DMS114 treated with DMSO at 0.1 percent for 48 hours (cell line): ENCODE measurements at regions not wholly inside any gene's neighbourhood (a gene's known extent, or its start where the extent isn't known, plus 50 kb on each side); places are given as distances from the start of the nearest gene placed in this dataset.
"Not testable (repeated sequence)": the region's sequence is repeated elsewhere in the genome, so short reads cannot be mapped to it uniquely, and the experiment has no call there.

ENCODE experiments used
- DNase-seq: peaks from one replicate; lab custom pipeline; 2025; ENCODE audit not compliant: unreplicated experiment; lab: John Stamatoyannopoulos, UW

DNA sequence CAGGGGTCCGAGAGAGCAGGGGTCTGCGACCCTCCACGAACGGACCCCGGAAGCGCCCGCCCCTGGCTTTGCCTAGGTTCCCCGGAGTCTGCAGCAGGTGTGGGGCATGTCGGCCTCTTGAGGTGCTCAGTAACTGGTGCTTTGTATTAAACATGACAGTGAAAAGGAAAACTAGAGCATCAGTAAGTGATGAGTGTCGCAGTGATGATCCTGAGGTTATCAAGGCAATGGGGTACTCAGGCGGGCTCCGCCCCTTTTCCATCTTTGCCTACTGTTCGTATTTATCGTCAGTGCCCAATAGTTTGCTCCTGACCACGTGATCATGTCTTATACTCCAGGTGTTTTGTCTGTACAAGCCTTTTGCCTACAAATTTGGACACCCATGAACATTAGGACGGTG lies 262.4 kb downstream of the ZNF37A start:
- not testable (repeated sequence) for DNase-seq

DNA sequence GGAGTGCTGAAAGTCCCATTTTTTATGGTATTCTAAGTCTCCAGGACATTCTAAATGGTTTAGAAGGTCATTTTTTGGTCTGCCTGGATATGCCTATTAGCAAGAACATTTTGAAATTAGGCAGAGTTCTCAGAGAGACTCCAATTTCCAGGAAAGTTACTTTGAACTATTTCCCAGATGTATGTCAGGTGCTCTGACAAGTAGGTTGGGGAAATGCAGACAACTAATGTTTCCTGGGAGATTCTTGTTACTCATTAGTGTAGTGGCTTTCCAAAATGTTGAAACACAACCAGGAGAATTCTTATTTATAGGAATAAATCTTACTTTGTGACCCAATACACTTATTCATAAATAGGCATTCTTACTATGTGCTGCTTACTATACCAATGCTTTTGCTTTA lies 268.4 kb downstream of the ZNF37A start:
- not testable (repeated sequence) for DNase-seq

GRCh38 chr10:38364073-38364472 lies 269.9 kb downstream of the ZNF37A start:
- DNase-seq, result not testable (repeated sequence)

GRCh38 chr10:38365917-38366316 lies 271.8 kb downstream of the ZNF37A start:
- peak; percentile 28 for DNase-seq

DNA sequence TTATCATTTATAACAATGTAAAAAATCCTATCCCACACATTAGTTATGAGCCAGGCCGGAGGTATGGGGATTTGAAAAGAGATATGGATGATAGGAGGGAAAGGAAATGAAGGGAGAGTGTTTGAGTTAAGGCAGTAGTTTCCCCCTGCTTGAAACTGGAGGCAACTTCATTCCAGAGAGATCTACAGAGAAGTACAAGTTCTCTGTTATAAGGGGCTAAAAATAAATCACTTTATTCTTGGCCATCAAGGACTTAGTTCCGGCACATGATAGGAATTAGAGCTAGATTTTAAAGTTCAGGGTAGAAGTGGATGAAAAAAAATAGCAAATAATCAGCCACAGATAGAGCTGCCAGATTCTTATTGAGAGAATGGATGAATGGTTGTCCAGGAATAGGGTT lies 289.7 kb downstream of the ZNF37A start:
- DNase-seq, result not testable (repeated sequence)

DNA sequence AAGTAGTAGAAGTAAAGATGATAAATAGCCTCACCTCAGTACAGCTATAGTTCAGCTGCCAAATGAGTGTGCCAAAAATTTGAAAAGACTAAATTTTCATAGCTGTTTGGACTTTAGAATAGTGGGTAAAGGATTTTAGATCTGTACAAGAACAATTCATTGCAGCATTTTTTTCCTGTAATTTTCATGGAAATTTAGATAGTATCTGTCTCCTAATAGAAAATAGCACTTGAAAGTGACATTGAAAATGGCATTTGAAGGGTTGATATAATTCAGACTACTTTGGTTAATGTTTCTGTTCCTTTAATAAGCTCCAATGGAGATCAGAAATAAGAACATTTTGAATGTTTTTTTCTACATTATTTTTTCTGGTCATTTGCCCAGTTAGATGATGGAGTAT lies 292.7 kb downstream of the ZNF37A start:
- DNase-seq, result not testable (repeated sequence)

- DNase-seq, result not testable (repeated sequence)
Observed at GRCh38 chr10:38390725-38391124, 296.6 kb downstream of the ZNF37A start.

DNA sequence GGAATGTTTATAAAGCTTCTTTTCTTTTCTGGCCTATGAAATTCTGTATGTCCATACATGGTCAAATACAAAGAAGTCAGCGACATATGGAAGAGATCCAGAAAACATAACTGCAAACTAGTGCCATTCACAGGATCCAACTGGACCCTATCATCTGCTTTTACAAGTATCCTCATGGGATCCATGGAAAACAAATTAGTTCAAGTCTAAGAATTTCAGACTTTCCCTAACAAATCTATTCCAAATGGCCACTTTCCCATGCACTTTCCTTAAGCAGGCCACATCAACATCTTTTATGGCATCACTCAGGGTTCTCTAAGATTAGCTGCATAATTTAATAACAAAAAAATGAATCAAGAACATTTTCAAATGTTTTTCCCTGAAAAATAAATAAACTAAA lies 301.3 kb downstream of the ZNF37A start:
- not testable (repeated sequence) for DNase-seq

DNA sequence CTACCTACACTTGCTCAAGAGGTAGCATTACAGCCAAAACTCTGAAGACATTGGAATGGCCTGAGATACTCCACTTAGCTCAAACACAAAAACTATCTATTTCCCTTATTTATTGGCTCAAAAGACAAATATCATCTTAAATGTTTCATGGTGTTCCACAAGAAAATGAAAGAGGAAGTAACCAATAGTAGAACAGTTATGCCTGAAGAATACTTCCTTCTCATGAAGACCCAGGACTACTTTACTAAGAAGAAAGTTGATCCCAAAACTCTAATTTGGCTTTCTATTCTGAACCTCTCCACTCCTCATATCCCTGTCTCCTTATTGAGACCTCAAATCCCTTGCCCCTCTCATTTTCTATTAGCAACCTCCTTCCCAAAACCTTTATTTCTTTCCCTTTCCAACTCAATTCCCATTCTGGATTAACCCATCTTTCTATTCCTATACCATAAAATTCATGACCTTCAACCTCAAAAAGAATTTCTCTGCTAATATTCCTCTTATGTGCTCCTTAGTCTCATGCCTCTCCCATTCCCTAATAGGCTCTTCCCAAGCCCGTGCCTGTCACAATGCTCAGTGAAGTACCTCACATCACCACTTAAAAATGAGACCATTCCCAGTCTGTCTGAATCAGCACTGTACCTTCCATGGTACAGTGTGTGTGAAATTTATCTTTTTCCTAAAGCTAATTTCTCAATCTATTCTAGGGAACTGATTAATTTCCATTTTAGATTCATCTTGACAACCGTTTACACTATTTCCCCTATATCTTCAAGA lies 302.2 kb downstream of the ZNF37A start:
- DNase-seq, result not testable (repeated sequence)

- DNase-seq, result not testable (repeated sequence)
Observed at GRCh38 chr10:38401565-38401964, 307.4 kb downstream of the ZNF37A start.

GRCh38 chr10:38402442-38403346 lies 308.6 kb downstream of the ZNF37A start:
- peak; percentile 89 for DNase-seq

DNA sequence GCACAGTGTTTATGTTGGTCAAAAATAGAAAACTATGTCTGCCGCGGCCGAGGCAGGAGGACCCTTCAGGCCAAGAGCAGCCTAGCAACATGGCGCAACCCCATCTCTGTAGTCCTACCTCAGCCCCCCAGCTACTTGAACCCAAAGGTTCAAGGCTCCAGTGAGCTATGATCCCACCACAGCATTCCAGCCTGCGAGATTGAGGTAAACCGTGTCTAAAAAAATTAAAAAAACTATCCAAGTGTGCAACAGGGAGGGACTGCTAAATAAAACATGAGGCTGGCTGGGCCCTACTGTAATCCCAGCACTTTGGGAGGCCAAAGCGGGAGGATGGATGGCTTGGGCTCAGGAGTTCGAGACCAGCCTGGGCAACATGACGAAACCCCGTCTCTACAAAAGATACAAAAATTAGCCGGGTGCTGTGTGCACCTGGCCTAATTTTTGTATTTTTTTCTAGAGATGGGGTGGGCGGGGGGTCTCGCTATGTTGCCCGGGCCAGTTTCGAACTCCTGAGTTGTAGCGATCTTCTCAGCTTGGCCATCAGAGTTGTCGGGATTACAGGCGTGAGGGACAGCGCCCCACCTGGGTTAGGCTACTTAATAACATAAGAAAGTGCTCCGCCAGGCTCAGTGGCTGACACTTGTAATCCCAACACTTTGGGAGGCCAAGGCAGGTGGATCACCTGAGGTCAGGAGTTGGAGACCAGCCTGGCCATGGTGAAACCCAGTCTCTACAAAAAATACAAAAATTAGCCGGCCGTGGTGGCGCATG lies 309.4 kb downstream of the ZNF37A start:
- not testable (repeated sequence) for DNase-seq

DNA sequence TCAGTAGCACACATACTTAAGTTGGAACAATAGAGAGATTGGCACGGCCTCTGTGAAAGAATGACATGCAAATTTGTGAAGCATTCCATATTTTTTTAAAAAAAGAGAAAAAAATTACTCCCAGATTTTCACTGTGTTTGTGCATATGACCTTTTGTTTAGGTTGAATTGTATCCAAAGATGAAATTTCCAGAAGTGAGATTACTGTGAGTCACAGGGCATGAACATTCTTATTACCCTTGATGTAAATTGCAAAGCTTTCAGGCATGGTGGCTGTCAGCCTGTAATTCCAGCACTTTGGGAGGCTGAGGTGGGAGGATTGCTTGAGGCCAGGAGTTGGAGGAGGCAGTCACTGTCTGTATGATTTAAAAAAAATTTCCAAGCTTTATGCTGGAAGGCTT lies 329.5 kb downstream of the ZNF37A start:
- DNase-seq, result not testable (repeated sequence)

GRCh38 chr10:38430242-38430641 lies 336.1 kb downstream of the ZNF37A start:
- DNase-seq, result not testable (repeated sequence)

GRCh38 chr10:38437359-38437758 lies 343.2 kb downstream of the ZNF37A start:
- not testable (repeated sequence) for DNase-seq

- DNase-seq, result not testable (repeated sequence)
Observed at GRCh38 chr10:38448614-38449355, 354.6 kb downstream of the ZNF37A start.

- not testable (repeated sequence) for DNase-seq
Observed at GRCh38 chr10:38449618-38450017, 355.5 kb downstream of the ZNF37A start.

DNA sequence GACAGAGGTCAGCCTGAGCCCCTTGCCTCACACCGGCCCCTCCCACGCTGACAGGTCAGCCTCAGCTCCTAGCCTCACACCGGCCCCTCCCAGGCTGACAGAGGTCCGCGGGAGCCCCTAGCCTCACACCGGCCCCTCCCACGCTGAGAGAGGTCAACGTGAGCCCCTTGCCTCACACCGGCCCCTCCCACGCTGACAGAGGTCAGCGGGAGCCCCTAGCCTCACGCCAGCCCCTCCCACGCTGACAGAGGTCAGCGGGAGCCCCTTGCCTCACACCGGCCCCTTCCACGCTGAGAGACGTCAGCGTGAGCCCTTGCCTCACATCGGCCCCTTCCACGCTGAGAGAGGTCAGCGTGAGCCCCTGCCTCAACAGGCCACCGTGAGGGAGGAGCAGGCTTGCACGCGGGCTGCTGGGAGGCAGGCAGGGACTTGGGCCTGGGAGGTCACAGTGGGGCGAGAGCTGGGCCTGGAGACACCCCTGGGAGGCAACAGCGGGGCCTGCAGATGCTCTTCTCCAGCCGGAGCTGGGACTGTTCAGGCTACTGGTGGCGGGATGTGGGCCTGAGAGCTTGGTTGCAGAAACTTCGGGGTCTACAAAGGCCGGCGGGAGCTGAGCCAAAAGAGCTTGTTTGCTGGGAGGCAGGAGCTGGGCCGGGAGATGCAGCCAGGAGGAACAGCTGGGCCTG lies 356.4 kb downstream of the ZNF37A start:
- DNase-seq, result not testable (repeated sequence)

- DNase-seq, result not testable (repeated sequence)
Observed at GRCh38 chr10:38451306-38451967, 357.3 kb downstream of the ZNF37A start.
